NCI-H82 (cell line): ENCODE measurements at regions not wholly inside any gene's neighbourhood (a gene's known extent, or its start where the extent isn't known, plus 50 kb on each side); places are given as distances from the start of the nearest gene placed in this dataset.

Experiments used
- DNase-seq: peaks from one replicate; lab custom pipeline; 2025; lab: John Stamatoyannopoulos, UW

DNA sequence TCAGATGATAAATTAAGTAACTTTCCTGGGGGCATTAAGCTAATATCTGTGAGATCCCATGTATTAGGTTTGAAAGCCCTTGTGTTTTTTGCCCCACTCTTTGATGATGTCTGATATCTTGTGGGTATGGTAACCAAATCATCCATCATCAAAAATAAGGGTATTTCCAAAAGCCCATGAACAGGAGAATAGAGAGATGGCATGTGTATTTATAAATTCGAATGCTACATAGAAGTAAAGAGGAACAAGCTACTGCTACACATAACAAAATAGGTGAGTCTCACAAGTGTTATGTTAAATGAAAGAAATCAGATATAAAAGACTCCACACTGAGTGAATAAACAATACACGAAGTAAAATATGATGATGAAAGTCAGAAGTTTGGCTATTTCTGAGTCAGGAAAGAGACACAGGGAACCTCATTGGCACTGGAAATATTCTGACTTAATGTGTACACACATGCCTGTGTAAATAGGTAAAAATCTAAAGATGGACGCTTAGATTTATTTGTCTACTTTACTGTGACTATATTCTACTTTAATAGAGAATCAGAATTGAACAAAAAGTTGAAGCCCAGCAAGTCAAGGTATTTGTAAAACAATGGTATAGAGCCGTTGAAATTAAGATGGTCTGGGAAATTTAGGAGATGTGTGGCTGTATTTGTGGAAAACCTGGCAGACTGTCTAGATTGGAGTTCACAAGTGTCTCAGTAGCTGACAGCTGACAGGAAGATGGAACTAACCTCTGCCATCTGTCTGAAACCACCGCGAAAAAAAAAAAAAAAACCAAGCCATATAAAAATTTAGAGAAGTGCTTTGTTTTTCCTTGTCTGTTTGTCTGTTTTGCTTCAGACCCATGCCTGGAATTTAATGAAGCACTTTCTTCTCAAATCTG lies 111.0 kb upstream of the TGFBR2 start:
- DNase-seq, result peak; percentile 29

DNA sequence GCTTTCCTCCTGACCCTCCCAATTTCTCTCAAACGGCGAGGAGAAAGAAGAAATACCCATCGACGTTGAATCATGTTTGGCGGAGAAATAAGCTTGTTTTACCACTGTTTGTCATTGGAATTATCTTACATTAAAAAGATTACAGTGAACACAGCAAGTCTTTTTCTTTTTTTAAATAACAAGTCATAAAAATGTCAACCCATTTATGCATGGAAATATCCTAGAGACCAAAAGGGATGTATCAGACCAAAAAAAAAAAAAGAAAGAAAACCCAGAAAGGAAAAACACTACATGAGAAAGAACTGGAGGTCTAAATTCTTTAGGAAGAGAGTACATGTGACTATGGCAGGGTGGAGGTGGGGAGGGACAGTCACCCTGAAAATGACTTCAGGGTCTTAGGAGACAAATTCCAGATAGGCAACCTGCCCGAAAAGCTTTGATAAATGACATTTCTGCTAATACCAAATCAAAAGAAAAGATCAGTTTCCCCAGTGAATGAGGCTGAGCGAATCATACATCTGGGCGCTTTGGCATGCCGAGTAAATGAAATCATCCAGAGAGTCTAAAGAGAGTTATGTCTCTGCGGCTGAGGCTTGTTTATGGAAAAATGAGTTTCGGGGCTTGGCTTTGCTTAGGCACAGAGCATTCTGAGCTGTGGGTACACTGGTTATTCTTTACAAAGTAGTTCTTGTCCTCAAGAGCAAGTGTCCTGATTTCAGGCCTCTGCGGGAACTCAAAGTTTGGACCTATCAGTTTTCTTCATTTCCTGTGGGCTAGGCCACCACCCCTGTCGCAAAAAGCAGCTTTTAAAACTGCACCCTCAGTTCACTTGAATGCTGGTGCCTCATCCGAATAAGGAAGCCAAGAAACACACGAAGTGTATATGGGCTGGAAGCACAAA lies 110.1 kb upstream of the TGFBR2 start:
- DNase-seq, result no peak

GRCh38 chr3:30498587-30498967 lies 107.8 kb upstream of the TGFBR2 start:
- DNase-seq, result no peak

- DNase-seq, result no peak
These were observed 105.6 kb upstream of the TGFBR2 start for GRCh38 chr3:30500666-30501399.

GRCh38 chr3:30501526-30501925 lies 104.9 kb upstream of the TGFBR2 start:
- DNase-seq, result no peak

DNA sequence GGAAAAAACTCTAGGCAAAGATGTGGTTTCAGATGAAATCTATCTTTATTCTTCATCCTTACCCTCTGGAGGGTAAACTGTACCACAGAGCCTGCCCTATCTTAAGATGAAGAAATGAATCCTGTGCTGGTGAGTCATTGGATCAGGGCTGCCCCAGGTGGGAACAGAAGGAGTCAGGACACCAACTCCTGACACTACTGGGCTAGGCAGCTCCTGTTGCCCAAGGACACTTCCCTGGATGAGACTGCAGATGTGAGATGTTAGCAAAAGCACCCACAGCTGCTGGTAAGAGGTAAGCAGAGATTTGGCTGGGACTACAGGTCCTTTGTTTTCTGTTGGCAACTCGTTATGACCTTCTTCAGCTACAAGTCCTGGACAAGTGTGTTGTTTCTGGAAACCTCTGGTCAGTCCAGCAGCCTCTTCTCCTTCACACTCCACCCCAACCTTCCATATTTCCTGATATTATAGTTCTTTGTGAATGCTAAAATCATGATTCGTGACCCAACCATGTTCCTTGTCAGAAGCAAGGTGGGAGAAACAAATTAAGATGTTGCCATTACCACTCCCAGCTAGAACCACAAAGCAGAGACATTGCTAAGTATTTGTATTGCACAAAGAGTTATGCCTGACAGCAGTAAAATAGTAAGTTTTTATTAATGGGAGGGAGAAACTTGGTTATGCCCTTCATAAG lies 104.2 kb upstream of the TGFBR2 start:
- no peak for DNase-seq

- DNase-seq, result no peak
These were observed 103.7 kb upstream of the TGFBR2 start for GRCh38 chr3:30502742-30503073.

DNA sequence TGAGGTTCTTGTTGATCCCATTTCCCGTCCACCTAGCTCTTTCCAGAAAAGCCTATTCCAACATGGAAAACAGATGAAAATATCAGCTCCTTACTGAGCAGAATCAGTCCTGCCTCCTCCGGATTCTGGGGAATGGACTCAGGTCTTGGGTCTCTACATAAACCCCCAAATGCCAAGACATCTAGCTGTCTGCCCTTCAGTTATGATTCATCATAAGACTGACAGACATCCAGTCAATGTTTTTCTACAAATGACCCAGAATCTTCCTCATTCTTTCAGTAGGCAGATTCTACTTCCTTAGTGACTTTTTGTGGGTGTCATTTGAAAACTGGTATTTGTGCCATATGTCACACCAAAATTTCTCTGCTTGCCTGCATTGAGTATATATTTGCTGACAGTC lies 103.0 kb upstream of the TGFBR2 start:
- no peak for DNase-seq

DNA sequence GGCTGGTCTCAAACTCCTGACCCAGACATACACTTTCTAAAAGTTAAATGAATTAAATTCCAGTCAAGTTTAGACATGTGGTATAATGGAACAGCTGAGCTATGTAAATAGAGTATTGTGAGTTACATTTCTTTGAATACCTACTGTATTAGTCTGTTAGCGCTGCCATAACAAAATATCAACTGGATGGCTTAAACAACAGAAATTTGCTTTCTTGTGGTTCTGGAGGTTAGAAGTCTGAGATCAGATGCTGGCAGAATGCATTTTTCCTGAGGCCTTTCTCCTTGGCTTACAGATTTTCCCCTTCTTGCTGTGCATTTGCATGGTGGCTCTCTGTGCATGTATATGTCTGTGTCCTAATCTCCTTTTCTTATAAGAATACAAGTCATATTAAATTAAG lies 101.5 kb upstream of the TGFBR2 start:
- DNase-seq, result no peak

GRCh38 chr3:30505866-30506520 lies 100.4 kb upstream of the TGFBR2 start:
- no peak for DNase-seq

DNA sequence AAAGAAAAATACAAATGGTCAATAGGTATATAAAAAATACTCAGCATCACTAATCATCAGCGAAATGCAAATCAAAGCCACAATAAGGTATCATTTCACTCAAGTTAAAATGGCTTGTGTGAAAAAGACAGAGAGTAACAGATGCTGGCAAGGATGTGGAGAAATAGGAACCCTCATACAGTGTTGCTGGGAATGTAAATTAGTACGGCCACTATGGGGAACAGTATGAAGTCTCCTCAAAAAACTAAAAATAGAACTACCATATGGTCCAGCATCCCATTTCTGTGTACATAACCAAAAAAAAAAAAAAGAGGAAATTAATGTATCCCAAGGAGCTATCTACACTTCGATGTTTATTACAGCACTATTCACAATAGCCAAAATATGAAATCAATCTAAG lies 98.1 kb upstream of the TGFBR2 start:
- no peak for DNase-seq

- DNase-seq, result no peak
These were observed 95.8 kb upstream of the TGFBR2 start for GRCh38 chr3:30510596-30510995.

GRCh38 chr3:30511524-30512251 lies 94.7 kb upstream of the TGFBR2 start:
- no peak for DNase-seq

DNA sequence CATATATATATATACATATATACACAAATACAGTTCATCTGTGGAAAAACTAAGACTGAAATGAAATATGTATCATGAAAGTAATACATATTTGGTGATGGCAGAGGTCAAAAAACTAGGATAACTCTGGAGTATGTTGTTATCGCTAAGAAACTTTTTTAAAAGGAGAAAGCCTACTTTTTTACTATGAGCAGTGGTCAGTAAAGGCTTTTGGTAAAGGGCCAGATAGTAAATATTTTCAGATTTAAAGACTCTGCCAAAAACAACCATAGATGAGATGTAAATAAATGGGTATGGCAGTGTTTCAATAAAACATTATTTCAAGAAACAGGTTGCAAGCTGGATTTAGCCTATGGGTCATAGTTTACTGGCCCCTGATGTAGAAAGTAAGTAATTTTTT lies 93.8 kb upstream of the TGFBR2 start:
- no peak for DNase-seq

DNA sequence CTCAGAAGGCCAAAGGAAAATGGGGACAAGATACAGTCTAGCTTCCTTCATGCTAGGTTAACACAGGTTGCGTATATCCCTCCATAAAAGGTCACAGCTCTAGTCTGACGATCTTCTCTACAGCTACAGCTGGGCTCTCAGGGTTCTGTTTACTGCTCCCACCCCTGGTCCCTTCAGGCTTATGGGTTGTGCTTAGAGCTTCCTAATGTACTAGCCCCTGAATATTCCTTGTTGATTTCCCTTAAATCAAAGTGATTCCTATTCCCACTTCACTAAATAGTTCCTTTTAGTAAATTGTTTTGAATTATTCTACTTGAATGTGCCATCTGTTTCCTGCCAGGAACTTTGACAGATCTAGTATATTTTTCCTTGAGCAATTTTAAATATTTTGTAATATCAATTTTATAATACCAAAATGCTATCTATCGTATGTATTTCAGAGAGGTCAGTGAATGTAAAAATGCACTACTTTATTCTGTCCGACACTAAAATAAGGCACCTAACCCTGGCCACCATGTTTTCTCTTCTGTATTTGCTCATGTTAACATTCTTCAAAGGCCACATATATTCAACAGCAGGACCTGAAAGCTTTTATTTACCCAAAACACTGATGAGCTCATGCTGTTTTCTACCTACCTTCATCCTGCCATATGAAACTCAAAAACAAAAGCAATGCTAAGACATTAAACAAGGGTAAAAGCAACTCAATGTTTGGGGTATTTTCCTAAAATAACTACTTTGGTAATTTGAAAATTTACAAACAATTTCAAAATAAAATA lies 92.8 kb upstream of the TGFBR2 start:
- no peak for DNase-seq

GRCh38 chr3:30516238-30516637 lies 90.2 kb upstream of the TGFBR2 start:
- DNase-seq, result no peak

DNA sequence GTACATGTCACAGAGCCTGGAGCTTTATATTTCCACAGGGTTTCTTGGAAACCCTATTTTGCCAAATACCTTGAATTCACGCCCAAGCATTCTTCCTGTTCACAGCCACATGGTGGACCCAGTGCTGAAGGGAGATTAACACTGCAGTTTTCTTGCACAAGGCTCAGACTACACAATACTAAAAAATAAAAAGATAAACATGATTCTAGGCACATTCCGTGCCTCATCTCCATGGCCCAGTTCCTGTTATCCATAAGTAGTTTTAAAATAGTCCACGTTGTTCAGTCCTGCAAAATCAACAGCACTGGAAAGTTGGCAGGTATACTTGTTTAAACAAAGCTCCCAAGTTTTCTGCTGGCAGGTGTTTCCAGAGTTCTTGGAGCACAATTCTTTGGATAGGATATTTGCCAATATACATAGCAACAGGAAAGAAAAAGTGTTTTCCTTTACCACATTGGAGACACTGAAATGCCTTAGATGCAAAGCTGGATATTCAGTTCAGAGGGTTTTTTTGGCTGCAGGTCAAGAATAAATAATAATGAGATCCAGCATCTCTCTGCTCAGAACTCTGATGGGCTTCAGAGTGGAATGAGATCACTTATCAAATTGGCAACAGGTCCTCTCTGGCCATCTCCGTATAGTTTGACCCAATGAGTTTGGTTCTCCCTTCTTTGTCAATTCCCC lies 88.1 kb upstream of the TGFBR2 start:
- no peak for DNase-seq

GRCh38 chr3:30518872-30519271 lies 87.5 kb upstream of the TGFBR2 start:
- DNase-seq, result no peak

DNA sequence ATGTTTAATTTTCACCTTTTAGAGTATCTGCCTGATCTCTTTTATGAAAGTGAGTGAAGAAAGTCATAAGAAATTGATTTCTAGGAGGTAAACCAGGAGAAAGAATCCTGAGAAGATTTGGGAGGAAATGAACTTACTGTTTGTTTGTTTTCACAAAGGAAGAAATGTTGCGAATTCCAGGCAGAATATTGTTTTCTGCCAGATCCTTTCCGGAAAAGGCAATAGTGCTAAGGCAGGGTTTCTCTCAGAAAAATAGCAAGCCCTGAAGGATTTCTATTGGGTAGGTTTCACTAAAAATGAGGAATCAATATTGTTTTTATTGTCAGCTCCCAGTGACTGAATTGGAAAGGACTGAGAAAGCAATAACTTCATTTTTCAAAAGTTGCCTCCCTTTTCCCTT lies 85.7 kb upstream of the TGFBR2 start:
- DNase-seq, result no peak
